OCI-M1 (cell line): ENCODE measurements at regions not wholly inside any gene's neighbourhood (a gene's known extent, or its start where the extent isn't known, plus 50 kb on each side); places are given as distances from the start of the nearest gene placed in this dataset.
"Not testable (repeated sequence)": the region's sequence is repeated elsewhere in the genome, so short reads cannot be mapped to it uniquely, and the experiment has no call there.

Source experiments
- DNase-seq: peaks from one replicate; lab custom pipeline; 2025; lab: John Stamatoyannopoulos, UW

DNA sequence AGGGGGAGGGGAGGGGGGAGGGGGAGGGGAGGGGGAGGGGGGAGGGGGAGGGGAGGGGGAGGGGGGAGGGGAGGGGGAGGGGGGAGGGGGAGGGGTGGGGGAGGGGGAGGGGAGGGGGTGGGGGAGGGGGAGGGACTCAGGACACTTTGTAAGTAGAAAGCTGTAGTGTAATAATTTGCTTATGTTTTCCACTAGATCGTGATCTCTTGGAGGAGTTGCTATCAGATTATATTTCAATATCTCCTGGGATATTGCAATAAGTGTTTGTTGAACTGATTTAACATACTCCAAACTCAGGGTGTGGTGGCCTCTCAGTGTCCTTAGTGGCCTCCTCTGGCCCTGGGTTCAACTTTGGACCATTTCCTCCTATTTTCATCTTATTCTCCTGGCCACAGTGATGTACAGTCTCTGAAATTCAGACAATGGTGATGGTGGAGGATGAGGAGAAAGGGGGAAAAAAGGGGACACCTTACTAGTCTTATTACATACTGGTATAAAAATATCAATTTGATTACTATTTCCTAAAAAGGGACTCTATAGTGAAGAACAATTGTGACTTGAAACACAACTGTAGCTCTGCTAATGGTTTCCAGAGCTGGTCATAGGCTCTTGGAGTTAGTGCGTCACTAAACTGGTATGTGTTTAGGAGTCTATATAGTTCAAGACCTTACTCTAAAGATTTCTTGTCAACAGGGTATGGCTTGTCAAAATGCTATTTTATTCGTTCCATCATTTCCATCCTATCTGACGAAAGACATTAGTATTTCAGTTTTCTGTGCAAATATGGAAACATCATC is 89.6 kb downstream of the DDX1 start:
- DNase-seq, result no peak

DNA sequence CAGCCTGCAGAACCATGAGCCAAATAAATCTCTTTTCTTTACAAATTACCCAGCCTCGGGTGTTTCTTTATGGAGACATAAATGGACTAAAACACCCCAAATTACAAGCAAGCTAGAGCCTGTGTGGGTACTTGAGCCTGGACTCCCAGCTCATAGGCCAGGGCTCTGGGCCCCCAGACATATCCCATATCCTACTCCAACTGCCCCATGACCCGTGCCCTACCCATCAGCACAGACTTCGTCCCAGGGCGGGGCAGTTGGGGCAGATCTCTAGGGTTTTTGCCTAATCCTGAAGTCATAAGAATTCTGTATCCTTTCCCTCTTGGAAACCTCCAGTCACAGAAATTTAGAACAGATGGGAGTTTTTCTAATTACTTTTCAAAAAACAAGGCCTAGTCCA is 90.7 kb downstream of the DDX1 start:
- DNase-seq, result no peak

DNA sequence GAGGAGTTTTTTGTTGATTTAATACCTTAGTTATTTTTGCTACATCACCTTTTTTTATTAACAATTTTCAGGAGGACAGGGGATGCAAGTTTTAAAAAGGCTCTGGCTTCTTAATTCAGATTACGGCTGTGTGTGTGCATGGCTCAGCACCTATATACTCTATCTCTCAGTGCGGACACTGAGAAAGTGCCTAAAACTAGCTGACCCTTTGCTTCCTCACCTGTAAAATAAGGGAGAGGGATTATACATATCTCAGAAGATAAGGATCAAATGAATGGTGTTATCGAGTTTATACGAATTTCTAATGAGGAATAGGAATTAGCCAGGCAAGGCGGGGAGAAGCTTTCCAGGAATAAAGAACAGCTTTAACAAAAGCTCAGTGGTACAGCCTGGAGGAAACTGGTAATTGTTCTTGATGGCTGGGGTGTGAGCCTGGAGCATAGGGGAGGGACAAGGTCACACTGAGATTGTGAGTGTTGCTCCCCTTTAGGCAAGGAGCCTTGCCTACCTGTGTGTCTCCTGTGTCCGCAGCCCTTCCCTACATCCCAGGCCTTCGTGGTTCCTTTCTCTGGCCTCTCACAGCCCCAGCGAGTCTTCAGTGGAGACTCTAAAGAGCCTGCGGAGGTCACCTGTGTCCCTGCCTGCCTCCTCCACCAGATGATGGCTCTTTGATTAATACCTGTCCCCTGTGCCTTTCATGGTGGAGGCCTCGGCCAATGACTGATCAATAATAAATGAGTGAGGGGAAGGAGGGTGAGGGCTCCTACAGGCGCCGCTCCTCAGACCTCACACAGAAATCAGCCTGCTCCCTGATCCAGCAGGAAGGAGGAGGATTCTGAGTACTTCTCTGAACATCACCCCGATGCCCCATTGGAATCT is 92.7 kb downstream of the DDX1 start:
- no peak for DNase-seq

DNA sequence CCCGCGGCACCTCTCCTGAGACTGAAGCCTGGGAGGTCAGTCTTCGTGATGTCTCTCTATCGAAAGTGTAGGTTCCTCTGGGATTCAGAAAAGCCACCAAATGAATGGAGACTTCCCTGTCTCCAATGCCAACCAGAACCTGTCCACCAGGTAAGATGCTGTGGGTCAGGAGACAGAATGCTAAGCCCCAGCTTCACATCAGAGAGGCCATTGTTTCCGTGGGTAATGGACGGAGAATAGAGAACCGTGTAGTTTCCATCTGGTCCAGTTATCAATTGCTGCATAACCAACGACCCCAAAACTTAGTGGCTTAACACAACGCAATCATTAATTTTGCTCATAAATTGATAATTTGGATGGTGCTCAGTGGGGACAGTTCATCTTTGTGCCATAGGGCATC is 93.5 kb downstream of the DDX1 start:
- no peak for DNase-seq

DNA sequence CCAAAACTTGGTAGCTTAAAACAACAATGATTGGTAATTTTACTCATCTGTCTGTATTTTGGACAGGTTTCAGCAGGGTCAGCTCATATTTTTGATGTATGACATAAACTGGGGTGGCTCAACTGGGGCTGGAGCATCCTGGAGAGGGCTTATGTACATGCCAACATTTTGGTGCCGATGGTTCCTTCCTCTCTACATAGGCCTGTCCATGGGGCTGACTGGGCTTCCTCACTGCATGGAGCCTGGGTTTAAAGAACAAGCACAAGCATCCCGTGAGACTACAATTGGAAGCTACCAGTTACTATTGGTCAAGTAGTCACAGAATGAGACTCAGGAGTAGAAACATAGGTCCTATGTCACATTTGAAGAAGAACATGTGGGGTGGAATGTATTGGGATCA is 95.0 kb downstream of the DDX1 start:
- no peak for DNase-seq

DNA sequence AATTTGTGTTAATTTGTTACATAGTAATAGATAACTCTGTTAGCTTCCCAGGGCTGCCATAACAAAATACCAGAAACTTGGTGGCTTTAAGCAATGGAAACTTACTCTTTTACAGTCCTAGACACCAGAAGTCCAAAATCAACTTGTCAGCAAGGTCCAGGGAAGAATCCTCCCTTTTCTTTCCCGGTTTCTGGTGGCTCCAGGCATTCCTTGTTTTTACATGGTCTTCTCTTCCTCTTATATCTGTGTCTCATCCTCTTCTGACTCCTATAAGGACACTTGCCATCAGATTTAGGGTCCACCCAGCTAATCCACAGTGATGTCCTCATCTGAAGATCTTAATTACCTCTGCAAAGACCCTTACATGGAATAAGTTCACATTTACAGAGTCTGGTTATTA is 95.6 kb downstream of the DDX1 start:
- no peak for DNase-seq

DNA sequence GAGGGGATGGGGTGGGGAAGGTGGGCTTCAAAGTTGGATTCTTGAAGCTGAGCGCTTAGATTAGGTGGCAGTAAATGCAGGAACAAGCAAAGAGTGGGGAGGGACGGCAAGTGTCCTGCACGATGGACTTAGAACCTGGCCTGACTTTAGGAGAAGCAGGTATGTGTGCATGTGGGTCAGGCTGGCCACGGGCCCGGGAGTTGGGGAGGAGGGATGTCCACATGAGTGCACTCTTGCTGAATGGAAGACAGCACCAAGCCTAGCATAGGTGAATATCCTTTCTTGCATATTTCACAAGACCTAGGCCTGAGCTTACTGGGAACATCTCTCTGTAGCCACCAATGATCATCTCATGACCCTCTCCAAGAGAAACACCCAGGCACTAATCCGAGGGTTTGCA is 96.1 kb downstream of the DDX1 start:
- DNase-seq, result no peak

DNA sequence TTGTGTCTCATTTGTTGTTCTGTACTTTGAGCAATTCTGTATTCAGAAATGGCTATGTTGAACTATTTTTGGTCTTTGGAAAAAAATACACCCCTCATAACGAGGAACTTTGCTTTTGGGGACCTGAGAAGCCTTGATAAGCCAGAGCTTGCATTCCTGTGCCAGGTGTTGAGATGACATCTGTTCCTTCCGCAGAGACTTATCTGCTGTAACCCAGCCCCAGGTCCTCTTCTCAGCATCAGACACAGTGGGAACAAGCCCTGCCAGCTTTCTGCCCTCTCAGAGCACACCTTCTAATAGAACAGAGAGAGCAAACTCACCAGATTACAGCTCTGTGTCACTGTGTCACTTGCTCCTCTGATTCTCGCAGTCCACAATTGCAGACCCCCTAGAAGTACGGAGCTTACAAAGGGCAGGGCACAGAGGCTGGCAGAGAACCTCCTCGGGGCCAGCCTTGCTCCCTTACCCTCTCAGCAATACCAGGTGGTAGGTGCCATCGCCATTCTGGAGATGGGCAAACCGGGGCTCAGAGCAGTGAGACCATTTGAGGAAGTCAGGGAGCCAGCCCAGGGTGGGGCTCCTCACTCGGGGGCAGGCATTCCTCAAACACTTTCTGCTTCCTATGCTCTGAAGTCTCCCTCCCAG is 97.4 kb downstream of the DDX1 start:
- no peak for DNase-seq

DNA sequence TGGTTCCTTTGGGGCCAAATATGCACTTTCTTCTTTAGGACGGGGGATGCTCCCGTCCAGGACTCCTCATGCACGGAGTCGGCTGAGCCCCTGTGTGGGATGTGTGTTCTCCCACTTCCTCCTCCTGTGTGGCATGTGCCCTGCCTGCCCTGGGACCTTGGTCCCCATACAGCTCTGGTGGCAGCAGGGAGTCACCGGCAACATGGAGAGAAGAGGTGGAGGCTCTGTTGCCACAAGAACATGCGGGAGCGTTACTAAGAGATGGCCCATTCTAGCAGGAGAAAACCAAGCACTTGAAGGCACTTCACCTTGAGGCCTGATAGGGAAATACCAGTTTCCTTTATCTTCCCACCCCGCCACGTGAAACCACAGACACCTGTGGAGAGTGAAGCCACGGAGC is 98.0 kb downstream of the DDX1 start:
- no peak for DNase-seq

DNA sequence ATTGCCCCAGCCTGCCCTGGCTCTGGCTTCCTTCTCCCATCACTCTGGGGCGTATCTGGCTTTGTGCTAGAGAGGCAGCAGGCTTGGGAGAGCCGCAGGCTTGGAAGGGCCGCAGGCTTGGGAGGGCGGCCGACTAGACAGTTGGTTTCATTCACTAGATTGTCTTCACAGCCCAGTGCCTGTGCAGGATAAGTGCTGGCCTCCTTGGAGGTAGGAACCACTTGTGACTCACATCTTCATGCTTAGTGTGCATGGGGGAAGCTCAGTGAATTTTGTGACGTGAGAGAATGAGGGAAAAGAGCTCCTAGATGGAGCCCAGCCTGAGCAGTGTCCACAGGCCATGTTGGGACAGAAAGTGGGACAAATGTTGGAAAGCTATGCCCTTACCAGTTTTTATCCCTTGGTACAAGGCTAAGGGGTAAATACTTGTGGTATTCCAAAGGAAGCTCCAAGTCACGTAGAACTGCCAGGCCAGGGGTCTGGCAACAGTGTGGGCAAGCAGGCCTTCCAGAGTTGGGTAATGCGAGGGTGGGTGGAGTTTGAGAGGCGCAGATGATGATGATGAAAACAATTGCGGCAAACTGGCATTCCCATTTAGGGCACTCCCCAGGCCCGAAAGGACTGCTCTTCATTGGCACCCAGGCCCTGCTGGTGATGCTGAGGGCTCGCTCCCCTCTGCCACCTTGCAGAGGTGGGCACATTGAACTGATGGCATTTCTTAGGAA is 100.1 kb downstream of the DDX1 start:
- no peak for DNase-seq

DNA sequence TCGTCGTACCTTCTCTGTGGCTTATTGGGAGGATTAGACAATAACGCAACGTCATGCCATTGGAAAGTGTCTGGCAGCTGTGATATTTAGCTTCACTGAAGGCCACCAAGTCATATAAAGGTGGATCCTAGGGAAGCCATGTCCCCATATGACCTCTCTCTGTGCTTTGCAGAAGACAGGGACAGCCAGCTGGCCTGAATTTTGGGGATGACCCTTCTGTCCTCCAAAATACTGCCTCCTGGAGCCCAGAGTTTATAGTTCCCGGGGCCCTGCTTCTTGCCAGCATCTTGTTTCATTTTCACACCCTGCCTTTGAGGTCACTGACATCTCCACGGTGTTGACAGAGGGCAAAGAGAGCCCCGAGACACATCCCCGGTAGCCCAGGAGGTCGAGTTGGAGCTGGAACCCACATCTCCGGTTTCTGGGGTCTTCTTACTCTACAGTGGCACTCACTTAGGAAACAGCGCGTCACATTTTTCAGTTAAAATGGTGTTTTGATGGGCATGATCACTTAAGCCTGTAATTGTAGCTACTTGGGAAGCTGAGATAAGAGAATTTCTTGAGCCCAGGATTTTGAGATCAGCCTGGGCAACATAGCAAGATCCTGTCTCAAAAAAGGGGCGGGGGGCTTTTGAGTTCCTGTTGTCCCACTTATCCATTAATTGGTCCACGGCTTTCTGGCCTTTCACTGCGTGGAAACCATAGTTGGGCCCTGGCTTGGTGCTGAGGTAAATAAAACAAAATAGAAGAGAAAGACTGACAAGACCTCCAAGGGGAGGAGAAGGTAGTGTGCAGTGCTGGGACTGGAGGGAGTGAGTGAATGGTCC is 101.1 kb downstream of the DDX1 start:
- no peak for DNase-seq

DNA sequence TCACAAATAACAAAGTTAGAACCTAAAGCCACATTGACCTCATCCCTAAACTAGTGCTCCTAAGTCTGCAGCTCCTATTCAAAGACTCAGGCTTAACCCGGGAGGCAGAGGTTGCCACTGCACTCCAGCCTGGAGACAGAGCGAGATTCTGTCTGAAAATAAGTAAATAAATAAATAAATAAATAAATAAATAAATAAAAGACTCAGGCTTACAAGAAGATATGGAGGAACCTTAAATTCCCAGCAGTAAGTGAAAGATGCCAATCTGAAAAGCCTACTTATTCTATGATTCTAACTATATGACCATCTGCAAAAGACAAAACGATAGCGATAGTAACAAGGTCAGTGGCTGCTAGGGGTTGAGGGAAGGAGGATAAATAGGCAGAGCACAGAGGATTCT is 101.7 kb downstream of the DDX1 start:
- DNase-seq, result no peak

DNA sequence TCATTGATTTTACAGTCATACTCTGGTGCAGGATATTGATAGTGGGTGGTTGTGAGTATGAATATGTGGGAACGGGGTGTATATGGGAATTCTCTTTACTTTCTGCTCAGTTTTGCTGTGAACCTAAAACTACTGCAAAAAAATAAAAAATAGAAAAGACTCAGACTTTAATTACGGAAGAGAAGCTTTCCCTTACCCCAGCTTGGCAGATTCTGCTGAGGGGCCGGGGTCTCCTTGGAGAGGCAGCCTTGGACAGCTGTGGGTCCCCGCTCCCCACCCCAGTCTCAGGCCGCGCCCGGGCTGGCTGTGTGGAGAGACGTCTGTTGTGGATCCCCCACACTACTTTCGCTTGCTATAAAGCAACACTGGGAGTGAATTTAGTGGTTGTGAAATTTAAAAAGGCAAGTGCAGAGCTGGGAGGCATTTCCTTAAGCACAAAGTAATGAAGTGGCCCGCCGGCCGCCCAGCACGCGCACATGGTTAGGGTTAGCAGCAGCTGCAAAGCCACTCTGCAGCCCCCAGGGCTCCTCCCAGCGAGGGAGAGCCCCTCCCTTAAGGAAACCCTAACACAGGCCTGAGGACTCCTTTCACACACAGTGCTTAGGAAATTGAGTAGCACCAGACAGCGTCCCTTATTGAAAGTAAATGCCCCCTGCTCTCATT is 102.4 kb downstream of the DDX1 start:
- no peak for DNase-seq

DNA sequence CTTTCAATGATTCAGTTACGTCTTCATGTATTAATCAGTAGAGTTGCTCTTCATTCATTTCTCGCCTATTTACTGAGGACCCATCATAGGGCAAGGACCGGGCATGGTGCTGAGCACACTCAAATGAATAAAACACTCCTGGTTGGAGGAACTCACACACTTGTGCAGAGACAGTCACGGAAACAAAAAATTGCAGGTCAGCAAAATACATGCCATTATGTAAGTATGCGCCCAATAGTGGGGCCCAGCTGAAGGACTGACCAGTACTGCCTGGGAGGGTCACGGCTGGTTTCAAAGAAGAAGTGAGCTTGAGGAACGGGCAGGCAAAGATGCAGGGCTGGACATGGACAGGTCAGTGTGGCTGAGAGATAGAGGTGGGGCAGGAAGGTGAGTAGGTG is 102.9 kb downstream of the DDX1 start:
- DNase-seq, result no peak

DNA sequence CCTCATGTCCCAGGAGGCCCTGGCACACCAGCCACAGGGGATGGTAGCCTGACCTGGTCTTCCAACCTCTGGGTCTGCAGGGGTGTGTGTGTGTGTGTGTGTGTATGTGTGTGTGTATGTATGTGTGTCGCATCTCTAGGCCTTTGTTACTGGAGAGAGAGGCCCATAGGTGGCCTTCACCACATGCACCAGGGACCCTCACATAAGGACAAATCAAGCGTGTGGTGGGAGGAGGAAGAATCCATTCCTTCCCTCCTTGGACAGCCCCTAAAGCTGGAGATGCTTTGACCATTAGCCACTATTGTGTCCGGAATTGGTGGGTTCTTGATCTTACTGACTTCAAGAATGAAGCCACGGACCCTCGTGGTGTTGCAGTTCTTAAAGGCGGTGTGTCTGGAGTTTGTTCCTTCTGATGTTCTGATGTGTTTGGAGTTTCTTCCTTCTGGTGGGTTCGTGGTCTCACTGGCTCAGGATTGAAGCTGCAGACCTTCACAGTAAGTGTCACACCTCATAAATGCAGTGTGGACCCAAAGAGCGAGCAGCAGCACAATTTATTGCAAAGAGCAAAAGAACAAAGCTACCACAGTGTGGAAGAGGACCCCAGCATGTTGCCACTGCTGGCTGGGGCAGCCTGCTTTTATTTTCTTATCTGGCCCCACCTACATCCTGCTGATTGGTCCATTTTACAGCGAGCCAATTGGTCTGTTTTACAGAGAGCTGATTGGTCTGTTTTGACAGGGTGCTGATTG is 104.1 kb downstream of the DDX1 start:
- DNase-seq, result no peak

DNA sequence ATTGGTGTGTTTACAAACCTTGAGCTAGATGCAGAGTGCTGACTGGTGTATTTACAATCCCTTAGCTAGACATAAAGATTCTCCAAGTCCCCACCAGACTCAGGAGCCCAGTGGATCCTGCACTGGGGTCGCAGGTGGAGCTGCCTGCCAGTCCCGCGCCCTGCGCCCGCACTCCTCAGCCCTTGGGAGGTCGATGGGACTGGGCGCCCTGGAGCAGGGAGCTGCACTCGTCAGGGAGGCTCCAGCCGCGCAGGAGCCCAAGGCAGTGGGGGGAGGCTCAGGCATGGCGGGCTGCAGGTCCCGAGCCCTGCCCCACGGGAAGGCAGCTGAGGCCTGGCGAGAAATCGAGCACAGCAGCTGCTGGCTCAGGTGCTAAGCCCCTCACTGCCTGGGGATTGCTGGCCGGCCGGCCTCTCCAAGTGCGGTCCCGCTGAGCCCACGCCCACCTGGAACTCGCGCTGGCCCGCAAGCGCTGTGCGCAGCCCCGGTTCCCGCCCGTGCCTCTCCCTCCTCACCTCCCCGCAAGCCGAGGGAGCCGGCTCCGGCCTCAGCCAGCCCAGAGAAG is 105.0 kb downstream of the DDX1 start:
- DNase-seq, result not testable (repeated sequence)

DNA sequence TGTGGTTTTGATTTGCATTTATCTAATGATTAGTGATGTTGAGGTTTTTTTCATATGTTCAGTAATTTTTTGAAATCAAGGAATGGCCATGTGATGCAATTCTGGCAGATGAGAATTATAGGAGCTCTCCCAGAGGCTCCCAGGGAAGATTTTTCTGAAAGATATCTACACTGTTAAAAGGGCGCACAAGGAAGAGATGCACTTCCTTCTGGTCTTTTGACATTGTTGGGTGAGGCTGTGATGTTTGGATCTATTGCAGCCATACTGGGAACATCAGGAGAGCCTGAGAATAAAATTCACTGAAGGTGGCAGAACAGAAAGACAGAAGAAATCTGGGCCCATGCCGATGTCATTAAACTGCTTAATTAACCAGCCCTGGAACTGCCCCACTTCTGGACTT is 108.5 kb downstream of the DDX1 start:
- no peak for DNase-seq

DNA sequence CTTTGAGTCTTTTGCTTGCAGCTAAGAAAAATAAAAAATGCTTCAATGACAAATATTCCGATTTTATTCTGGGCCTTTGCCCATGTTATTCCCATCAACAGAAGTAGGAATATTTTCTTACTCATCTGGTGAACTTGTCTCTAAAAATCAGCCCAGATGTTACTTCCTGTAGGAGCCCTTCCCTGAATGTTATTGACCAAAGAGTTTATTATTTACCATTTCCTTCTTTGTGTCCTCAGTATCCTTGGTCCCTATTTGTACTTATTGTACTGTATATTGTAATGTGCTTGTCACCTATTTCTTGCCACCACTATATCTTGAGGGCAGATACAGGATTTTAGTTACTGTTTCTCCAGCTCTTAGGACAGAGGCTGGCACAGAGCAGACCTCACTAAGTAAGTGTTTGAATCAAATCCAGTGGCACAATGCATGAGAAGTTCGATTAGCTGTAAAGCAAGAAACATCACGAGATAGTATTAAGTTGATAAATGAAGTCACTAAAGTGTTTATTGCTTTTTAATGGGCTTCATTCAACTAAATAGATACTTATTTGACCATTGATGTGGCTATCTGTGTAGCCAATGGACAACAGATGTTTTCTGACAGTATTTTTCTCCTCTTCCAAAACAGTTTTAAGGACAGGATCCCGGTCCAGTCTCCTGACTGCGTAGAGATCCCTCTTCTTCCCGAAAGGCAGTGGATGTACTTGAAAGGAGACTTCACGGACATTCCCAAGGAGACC is 109.1 kb downstream of the DDX1 start:
- no peak for DNase-seq

DNA sequence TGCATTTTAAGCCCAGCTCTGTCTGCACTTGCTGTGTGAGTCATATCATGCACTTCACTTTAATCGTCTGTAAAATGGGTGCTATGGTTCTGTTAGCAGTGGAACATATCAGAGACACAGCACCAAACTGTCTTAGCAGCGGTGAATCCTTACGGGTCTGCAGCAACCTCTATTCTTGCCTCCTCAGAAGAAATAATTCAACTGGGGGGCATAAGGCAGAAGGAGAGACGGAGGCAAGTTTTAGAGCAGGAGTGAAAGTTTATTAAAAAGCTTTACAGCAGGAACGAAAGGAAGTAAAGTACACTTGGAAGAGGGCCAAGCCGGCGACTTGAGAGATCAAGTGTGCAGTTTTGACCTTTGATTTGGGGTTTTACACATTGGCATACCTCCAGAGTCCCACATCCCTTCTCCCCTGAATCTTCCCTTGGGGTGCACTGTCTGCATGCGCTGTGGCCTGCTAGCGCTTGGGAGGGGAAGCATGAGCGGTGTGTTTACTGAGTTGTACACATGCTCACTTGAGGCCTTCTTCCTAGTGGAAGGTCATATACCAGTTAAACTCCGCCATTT is 109.8 kb downstream of the DDX1 start:
- no peak for DNase-seq
